ENCODE measurements at regions not wholly inside any gene's neighbourhood (a gene's known extent, or its start where the extent isn't known, plus 50 kb on each side); places are given as distances from the start of the nearest gene placed in this dataset.
A peak's percentile ranks its signal among the peaks of the same experiment; 100 is the strongest.
"Not testable (repeated sequence)": the region's sequence is repeated elsewhere in the genome, so short reads cannot be mapped to it uniquely, and the experiment has no call there.

GRCh38 chr18:51260118-51260517 lies 62.6 kb upstream of the MEX3C start:
- no peak overlapping the region for H3K4me3 ChIP-seq (ENCODE audit: low read depth, low read length)
- TF ChIP-seq CTCF (IDR thresholded peaks at IDR 0.05; ENCODE audit: borderline replicate concordance, insufficient read depth, low read depth, low read length): no peak

- not testable (repeated sequence) for H3K4me3 ChIP-seq (ENCODE audit: low read depth, low read length)
These were observed 68.6 kb upstream of the MEX3C start for GRCh38 chr18:51266077-51266476.

DNA sequence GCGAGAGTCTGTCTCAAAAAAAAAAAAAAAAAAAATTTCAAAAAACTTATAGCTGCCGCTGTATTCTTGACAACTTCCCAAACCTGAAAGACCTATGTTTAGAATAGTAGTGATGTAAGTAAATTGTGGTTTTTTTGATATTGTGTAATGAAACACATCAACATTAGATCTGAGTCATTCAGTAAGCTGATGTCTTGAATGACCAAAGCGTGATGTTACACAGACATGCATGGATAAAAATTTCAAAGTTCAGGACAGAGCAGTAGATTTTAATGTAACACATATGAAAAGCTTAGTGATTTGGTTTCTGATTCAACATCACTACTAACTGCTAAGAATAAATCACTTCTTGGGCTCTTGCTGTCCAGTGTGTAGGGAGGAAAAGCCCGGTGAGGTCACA lies 69.3 kb upstream of the MEX3C start:
- H3K4me3 ChIP-seq (ENCODE audit: low read depth, low read length): no peak overlapping the region
- TF ChIP-seq CTCF (IDR thresholded peaks at IDR 0.05; ENCODE audit: borderline replicate concordance, insufficient read depth, low read depth, low read length): no peak

- no peak for TF ChIP-seq CTCF (IDR thresholded peaks at IDR 0.05; ENCODE audit: borderline replicate concordance, insufficient read depth, low read depth, low read length)
- H3K4me3 ChIP-seq (ENCODE audit: low read depth, low read length): no peak overlapping the region
These were observed 76.0 kb upstream of the MEX3C start for GRCh38 chr18:51273437-51273836.

DNA sequence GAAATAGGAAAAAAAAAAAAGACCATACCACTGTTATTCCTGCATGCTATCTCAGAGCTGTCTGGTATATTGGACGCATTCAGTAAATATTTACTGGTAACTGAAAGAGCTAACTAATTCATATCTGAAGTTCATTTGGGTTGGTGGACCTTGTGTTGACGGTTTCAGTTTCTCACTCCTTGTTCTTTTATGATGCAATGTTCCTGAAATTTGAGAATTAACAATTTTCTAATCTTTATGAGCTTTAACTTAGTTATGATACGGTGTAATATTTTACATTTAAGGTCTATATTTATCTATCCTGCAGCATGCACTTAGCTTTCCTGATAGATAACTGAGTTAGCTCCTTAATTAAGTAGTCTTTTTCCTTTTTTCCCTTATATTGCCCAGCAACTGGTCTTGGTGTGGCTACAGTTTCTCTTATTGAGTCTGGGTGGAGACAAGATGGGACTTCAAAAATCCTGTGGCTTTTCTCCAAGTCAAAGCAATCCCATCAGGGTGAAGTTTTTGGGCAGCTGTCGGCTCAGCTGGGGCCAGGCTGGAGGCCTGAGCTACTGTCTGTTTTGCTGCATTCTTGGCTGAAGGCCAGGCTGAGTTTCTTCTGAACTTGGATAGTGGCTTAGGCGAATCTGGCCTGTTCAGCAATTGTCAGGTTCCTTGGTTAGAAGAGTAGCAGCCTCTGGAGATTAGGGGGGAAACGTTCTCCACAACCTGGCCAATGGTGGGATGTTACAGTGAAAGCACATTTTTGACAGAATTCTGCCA lies 78.4 kb upstream of the MEX3C start:
- no peak for TF ChIP-seq CTCF (IDR thresholded peaks at IDR 0.05; ENCODE audit: borderline replicate concordance, insufficient read depth, low read depth, low read length)
- H3K4me3 ChIP-seq (ENCODE audit: low read depth, low read length): no peak overlapping the region

GRCh38 chr18:51278045-51278649 lies 80.7 kb upstream of the MEX3C start:
- H3K4me3 ChIP-seq (ENCODE audit: low read depth, low read length): no peak overlapping the region

GRCh38 chr18:51279367-51279984 lies 82.0 kb upstream of the MEX3C start:
- no peak for TF ChIP-seq CTCF (IDR thresholded peaks at IDR 0.05; ENCODE audit: borderline replicate concordance, insufficient read depth, low read depth, low read length)

More at GRCh38 chr18:51278045-51278649, 80.7 kb upstream of the MEX3C start:
- peak; percentile 66 for TF ChIP-seq CTCF (IDR thresholded peaks at IDR 0.05; ENCODE audit: borderline replicate concordance, insufficient read depth, low read depth, low read length)

More at GRCh38 chr18:51279367-51279984, 82.0 kb upstream of the MEX3C start:
- H3K4me3 ChIP-seq (ENCODE audit: low read depth, low read length): no peak overlapping the region
